ENCODE measurements at regions not wholly inside any gene's neighbourhood (a gene's known extent, or its start where the extent isn't known, plus 50 kb on each side); places are given as distances from the start of the nearest gene placed in this dataset.

GRCh38 chr2:126503476-126503875 is 152.5 kb upstream of the GYPC start:
- TF ChIP-seq CTCF (conservative IDR thresholded peaks at IDR 0.05 in 1 of 2, IDR thresholded peaks at IDR 0.05 in 1 of 2; ENCODE audit: extremely low read depth in 1 of 2, insufficient read depth in 1 of 2, low read depth in 1 of 2, low read length in 2 of 2) (no peak), EZH2 (IDR thresholded peaks at IDR 0.05; ENCODE audit: borderline replicate concordance, low read length) (no peak)
